ENCODE measurements at regions not wholly inside any gene's neighbourhood (a gene's known extent, or its start where the extent isn't known, plus 50 kb on each side); places are given as distances from the start of the nearest gene placed in this dataset.

DNA sequence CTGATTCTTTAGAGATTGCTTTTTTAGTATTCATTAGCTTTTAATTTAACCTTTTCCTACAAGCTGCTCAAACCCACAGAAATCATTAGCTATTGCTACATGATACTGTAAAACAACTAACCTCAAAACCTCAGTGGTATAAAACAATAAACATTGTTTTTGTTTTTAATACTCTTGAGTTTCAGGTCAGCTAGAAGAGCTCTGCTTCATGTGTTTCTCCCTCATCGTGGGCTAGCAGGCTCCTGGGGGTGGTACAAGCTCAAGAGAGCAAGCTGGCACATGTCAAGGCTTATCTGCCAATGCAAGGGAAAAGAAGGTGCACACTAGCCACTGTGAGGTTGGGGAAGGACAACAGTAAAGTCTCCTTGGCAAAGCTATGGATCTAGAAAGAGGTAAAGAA lies 232.9 kb upstream of the PHF14 start:
- ChIA-PET POLR2A (interaction anchor here (0.5 kb wide), 1 partner anchor 1504 kb away, joined by 3 read pairs; no protein-coding TSS in a partner anchor), CTCF (no interaction called here)
- Mint-ChIP-seq H3K27ac (no peak overlapping the region), H3K4me1 (peaks cover 2% of the 10 kb centered on the region; the same call in 1 of the 2 replicates), H3K4me3 (no peak overlapping the region), H3K27me3 (ENCODE audit: low read depth) (peaks cover 20% of the 10 kb centered on the region), H3K36me3 (no peaks in the 10 kb centered on the region), H3K9me3 (peaks cover 16% of the 10 kb centered on the region)
- ATAC-seq (no peak), DNase-seq (ENCODE audit: low spot score) (no peak)
- TF ChIP-seq ZNF121 (CRISPR knock-in tag; IDR thresholded peaks at IDR 0.05): no peak
- no peak for TF ChIP-seq ERG (CRISPR knock-in tag; IDR thresholded peaks at IDR 0.05)
- no peak for TF ChIP-seq AFF4 (CRISPR knock-in tag; IDR thresholded peaks at IDR 0.05; ENCODE audit: borderline replicate concordance)
- no peak for TF ChIP-seq MXD4 (CRISPR knock-in tag; IDR thresholded peaks at IDR 0.05; ENCODE audit: borderline replicate concordance)
- no peak for TF ChIP-seq ZNF416 (CRISPR knock-in tag; IDR thresholded peaks at IDR 0.05)
- no peak for TF ChIP-seq NFATC4 (CRISPR knock-in tag; IDR thresholded peaks at IDR 0.05)
- TF ChIP-seq CBFB (CRISPR knock-in tag; IDR thresholded peaks at IDR 0.05; ENCODE audit: low read depth): no peak
- no peak for TF ChIP-seq NFYB (CRISPR knock-in tag; conservative IDR thresholded peaks at IDR 0.05; ENCODE audit: low read depth)
- TF ChIP-seq, protein P1, sequence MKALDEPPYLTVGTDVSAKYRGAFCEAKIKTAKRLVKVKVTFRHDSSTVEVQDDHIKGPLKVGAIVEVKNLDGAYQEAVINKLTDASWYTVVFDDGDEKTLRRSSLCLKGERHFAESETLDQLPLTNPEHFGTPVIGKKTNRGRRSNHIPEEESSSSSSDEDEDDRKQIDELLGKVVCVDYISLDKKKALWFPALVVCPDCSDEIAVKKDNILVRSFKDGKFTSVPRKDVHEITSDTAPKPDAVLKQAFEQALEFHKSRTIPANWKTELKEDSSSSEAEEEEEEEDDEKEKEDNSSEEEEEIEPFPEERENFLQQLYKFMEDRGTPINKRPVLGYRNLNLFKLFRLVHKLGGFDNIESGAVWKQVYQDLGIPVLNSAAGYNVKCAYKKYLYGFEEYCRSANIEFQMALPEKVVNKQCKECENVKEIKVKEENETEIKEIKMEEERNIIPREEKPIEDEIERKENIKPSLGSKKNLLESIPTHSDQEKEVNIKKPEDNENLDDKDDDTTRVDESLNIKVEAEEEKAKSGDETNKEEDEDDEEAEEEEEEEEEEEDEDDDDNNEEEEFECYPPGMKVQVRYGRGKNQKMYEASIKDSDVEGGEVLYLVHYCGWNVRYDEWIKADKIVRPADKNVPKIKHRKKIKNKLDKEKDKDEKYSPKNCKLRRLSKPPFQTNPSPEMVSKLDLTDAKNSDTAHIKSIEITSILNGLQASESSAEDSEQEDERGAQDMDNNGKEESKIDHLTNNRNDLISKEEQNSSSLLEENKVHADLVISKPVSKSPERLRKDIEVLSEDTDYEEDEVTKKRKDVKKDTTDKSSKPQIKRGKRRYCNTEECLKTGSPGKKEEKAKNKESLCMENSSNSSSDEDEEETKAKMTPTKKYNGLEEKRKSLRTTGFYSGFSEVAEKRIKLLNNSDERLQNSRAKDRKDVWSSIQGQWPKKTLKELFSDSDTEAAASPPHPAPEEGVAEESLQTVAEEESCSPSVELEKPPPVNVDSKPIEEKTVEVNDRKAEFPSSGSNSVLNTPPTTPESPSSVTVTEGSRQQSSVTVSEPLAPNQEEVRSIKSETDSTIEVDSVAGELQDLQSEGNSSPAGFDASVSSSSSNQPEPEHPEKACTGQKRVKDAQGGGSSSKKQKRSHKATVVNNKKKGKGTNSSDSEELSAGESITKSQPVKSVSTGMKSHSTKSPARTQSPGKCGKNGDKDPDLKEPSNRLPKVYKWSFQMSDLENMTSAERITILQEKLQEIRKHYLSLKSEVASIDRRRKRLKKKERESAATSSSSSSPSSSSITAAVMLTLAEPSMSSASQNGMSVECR (CRISPR knock-in tag; IDR thresholded peaks at IDR 0.05; ENCODE audit: borderline replicate concordance): no peak

DNA sequence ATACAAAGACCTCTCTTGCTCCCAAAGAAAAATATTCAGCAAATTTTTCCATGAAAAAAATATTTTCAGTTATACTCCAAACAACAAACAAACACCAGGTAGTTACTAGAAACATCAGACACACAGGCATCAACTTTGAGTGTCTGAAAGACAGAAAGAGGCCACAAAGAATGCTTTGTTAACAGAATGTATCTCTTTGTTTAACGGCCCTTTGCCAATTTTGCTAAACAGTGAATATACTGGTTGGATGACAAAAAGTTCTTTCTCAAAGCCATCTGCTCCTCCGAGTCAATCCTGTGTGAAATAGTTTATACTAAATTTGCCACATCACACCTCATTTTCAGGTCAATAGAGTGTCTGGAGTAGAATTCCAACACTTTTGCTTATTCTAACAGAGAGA lies 216.7 kb upstream of the PHF14 start:
- Mint-ChIP-seq H3K27me3 (ENCODE audit: low read depth) (no peaks in the 10 kb centered on the region), H3K4me1 (no peaks in the 10 kb centered on the region), H3K4me3 (no peak overlapping the region), H3K36me3 (peaks cover 23% of the 10 kb centered on the region), H3K27ac (no peak overlapping the region), H3K9me3 (peaks cover 46% of the 10 kb centered on the region)
- POLR2A ChIA-PET: no interaction called here
- ATAC-seq (no peak), DNase-seq (ENCODE audit: low spot score) (no peak)
- CTCF ChIA-PET: no interaction called here
- no peak for TF ChIP-seq ZNF671 (CRISPR knock-in tag; IDR thresholded peaks at IDR 0.05)
- TF ChIP-seq ZSCAN18 (CRISPR knock-in tag; IDR thresholded peaks at IDR 0.05): no peak
- TF ChIP-seq FOXK1 (CRISPR knock-in tag; IDR thresholded peaks at IDR 0.05): no peak
- TF ChIP-seq AR (CRISPR knock-in tag; IDR thresholded peaks at IDR 0.05): no peak
- TF ChIP-seq, protein P2, sequence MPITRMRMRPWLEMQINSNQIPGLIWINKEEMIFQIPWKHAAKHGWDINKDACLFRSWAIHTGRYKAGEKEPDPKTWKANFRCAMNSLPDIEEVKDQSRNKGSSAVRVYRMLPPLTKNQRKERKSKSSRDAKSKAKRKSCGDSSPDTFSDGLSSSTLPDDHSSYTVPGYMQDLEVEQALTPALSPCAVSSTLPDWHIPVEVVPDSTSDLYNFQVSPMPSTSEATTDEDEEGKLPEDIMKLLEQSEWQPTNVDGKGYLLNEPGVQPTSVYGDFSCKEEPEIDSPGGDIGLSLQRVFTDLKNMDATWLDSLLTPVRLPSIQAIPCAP (CRISPR knock-in tag; IDR thresholded peaks at IDR 0.05): no peak
- TF ChIP-seq ZNF263 (CRISPR knock-in tag; IDR thresholded peaks at IDR 0.05; ENCODE audit: low read depth): no peak
- no peak for TF ChIP-seq GABPB1 (CRISPR knock-in tag; IDR thresholded peaks at IDR 0.05)
- no peak for TF ChIP-seq FOXP1 (CRISPR knock-in tag; IDR thresholded peaks at IDR 0.05; ENCODE audit: borderline replicate concordance)
- TF ChIP-seq, protein P3, sequence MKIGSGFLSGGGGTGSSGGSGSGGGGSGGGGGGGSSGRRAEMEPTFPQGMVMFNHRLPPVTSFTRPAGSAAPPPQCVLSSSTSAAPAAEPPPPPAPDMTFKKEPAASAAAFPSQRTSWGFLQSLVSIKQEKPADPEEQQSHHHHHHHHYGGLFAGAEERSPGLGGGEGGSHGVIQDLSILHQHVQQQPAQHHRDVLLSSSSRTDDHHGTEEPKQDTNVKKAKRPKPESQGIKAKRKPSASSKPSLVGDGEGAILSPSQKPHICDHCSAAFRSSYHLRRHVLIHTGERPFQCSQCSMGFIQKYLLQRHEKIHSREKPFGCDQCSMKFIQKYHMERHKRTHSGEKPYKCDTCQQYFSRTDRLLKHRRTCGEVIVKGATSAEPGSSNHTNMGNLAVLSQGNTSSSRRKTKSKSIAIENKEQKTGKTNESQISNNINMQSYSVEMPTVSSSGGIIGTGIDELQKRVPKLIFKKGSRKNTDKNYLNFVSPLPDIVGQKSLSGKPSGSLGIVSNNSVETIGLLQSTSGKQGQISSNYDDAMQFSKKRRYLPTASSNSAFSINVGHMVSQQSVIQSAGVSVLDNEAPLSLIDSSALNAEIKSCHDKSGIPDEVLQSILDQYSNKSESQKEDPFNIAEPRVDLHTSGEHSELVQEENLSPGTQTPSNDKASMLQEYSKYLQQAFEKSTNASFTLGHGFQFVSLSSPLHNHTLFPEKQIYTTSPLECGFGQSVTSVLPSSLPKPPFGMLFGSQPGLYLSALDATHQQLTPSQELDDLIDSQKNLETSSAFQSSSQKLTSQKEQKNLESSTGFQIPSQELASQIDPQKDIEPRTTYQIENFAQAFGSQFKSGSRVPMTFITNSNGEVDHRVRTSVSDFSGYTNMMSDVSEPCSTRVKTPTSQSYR (CRISPR knock-in tag; IDR thresholded peaks at IDR 0.05): no peak

Measured in WTC11 (cell line).